Breast epithelium (tissue), 4 donors: ENCODE measurements at regions not wholly inside any gene's neighbourhood (a gene's known extent, or its start where the extent isn't known, plus 50 kb on each side); places are given as distances from the start of the nearest gene placed in this dataset.

Source experiments
- DNase-seq, 2 donors: peaks; one replicate each; pipeline ENCODE4 v3.0.0-alpha.2; 2019; ENCODE audit warnings: low spot score in 2 of 2
- H3K27ac ChIP-seq, 2 donors: fragments of 200-600 bp; sonication (generic) in 1 of 2; one replicate each; pipeline ENCODE4 v1.5.1; 2016 to 2019; ENCODE audit warnings: mild to moderate bottlenecking in 1 of 2
- H3K27me3 ChIP-seq, 2 donors: fragments of 200-600 bp; sonication (generic) in 1 of 2; one replicate each; pipeline versions ENCODE4 v1.5.1 to v1.6.0; 2017 to 2019; ENCODE audit warnings: control low read depth in 1 of 2, mild to moderate bottlenecking in 1 of 2
- H3K36me3 ChIP-seq: fragments of 200-600 bp; one replicate; pipeline ENCODE4 v1.5.1; 2019
- H3K4me1 ChIP-seq, 2 donors: fragments of 200-600 bp; sonication (generic); one replicate each; pipeline ENCODE4 v1.5.1; 2016 to 2019; ENCODE audit warnings: control low read depth in 1 of 2
- H3K4me3 ChIP-seq, 3 donors: fragments of 200-600 bp; sonication (generic); 1 replicate in 2 of 3; 2 replicates in 1 of 3; pipeline ENCODE4 v1.5.1; 2016 to 2019; ENCODE audit warnings: mild to moderate bottlenecking in 3 of 3, moderate library complexity in 2 of 3
- H3K9me3 ChIP-seq, 2 donors: fragments of 200-600 bp; sonication (generic) in 1 of 2; one replicate each; pipeline ENCODE4 v1.5.1; 2016 to 2019; ENCODE audit warnings: control low read depth in 1 of 2
- CTCF ChIP-seq, 3 donors: fragments of 450-650 bp; IDR thresholded peaks; one replicate each; pipeline ENCODE4 v1.5.1; 2016 to 2017; ENCODE audit warnings: antibody characterized with exemption in 3 of 3, mild to moderate bottlenecking in 3 of 3, moderate library complexity in 3 of 3
- POLR2A ChIP-seq: fragments of 450-650 bp; IDR thresholded peaks from one replicate; pipeline ENCODE4 v1.6.1; 2016; ENCODE audit warnings: antibody characterized with exemption, mild to moderate bottlenecking, moderate library complexity
- POLR2AphosphoS5 ChIP-seq, 3 donors: sonication (generic); formaldehyde crosslinking; IDR thresholded peaks; one replicate each; pipeline ENCODE4 v1.6.1; 2017; ENCODE audit warnings: antibody characterized with exemption in 3 of 3
- intact Hi-C: fragments of 100-400 bp; cut with DNase I; formaldehyde crosslinking; loops from one replicate; pipeline ENCODE4 v1.15.1; 2023; ENCODE audit warnings: low total_unique reads

- intact Hi-C loops: no loop called here
- H3K4me1 ChIP-seq: no peaks in the 10 kb centered on the region
- H3K36me3 ChIP-seq: no peaks in the 10 kb centered on the region
- no peaks in the 10 kb centered on the region for H3K27me3 ChIP-seq
- H3K9me3 ChIP-seq: no peaks in the 10 kb centered on the region
- H3K4me3 ChIP-seq: no peak overlapping the region
- H3K27ac ChIP-seq: no peak overlapping the region
- TF ChIP-seq POLR2AphosphoS5 (IDR thresholded peaks at IDR 0.05): no peak
- TF ChIP-seq CTCF (IDR thresholded peaks at IDR 0.05): no peak
- no peak for TF ChIP-seq POLR2A
- no peak for DNase-seq
Observed at GRCh38 chr5:154628685-154629084, 126.5 kb upstream of the LARP1 start.

- Histone ChIP-seq H3K4me1 (no peaks in the 10 kb centered on the region), H3K36me3 (no peaks in the 10 kb centered on the region), H3K4me3 (no peak overlapping the region), H3K27ac (no peak overlapping the region), H3K9me3 (no peaks in the 10 kb centered on the region), H3K27me3 (no peaks in the 10 kb centered on the region)
- intact Hi-C loops: no loop called here
- no peak for DNase-seq
- TF ChIP-seq POLR2A: no peak
- TF ChIP-seq POLR2AphosphoS5 (IDR thresholded peaks at IDR 0.05): no peak
- TF ChIP-seq CTCF (IDR thresholded peaks at IDR 0.05): no peak
Observed at GRCh38 chr5:154627698-154628678, 127.2 kb upstream of the LARP1 start.

- Histone ChIP-seq H3K36me3 (no peaks in the 10 kb centered on the region), H3K27me3 (no peaks in the 10 kb centered on the region), H3K4me1 (no peaks in the 10 kb centered on the region), H3K4me3 (no peak overlapping the region), H3K27ac (no peak overlapping the region), H3K9me3 (no peaks in the 10 kb centered on the region)
- intact Hi-C loops: no loop called here
- no peak for DNase-seq
- TF ChIP-seq CTCF (IDR thresholded peaks at IDR 0.05): no peak
- TF ChIP-seq POLR2A: no peak
- TF ChIP-seq POLR2AphosphoS5 (IDR thresholded peaks at IDR 0.05): no peak
Observed at GRCh38 chr5:154626876-154627557, 128.2 kb upstream of the LARP1 start.

GRCh38 chr5:154625031-154625430, 130.1 kb upstream of the LARP1 start:
- TF ChIP-seq POLR2AphosphoS5 (IDR thresholded peaks at IDR 0.05) (no peak), CTCF (IDR thresholded peaks at IDR 0.05) (no peak), POLR2A (no peak)
- Histone ChIP-seq H3K4me3 (no peak overlapping the region), H3K27ac (no peak overlapping the region), H3K36me3 (no peaks in the 10 kb centered on the region), H3K9me3 (no peaks in the 10 kb centered on the region), H3K27me3 (no peaks in the 10 kb centered on the region), H3K4me1 (no peaks in the 10 kb centered on the region)
- intact Hi-C loops: no loop called here
- no peak for DNase-seq

- no peak for DNase-seq
- H3K27ac ChIP-seq: no peak overlapping the region
- no peaks in the 10 kb centered on the region for H3K9me3 ChIP-seq
- no peak overlapping the region for H3K4me3 ChIP-seq
- no peak for TF ChIP-seq CTCF (IDR thresholded peaks at IDR 0.05)
- TF ChIP-seq POLR2AphosphoS5 (IDR thresholded peaks at IDR 0.05): no peak
- TF ChIP-seq POLR2A: no peak
- no peaks in the 10 kb centered on the region for H3K4me1 ChIP-seq
- H3K36me3 ChIP-seq: no peaks in the 10 kb centered on the region
- H3K27me3 ChIP-seq: no peaks in the 10 kb centered on the region
- intact Hi-C loops: no loop called here
Observed at GRCh38 chr5:154624341-154624740, 130.8 kb upstream of the LARP1 start.
